Esophagus muscularis mucosa (tissue), 4 donors: ENCODE measurements at regions not wholly inside any gene's neighbourhood (a gene's known extent, or its start where the extent isn't known, plus 50 kb on each side); places are given as distances from the start of the nearest gene placed in this dataset.
"Not testable (repeated sequence)": the region's sequence is repeated elsewhere in the genome, so short reads cannot be mapped to it uniquely, and the experiment has no call there.

Source experiments
- EP300 ChIP-seq: sonication (generic); formaldehyde crosslinking; IDR thresholded peaks from one replicate; pipeline ENCODE4 v1.6.1; 2017; ENCODE audit warnings: antibody characterized with exemption
- POLR2A ChIP-seq: fragments of 450-650 bp; IDR thresholded peaks from one replicate; pipeline ENCODE4 v1.6.1; 2017; ENCODE audit warnings: antibody characterized with exemption, moderate library complexity, mild to moderate bottlenecking, low read depth
- POLR2AphosphoS5 ChIP-seq, 2 donors: sonication (generic); formaldehyde crosslinking; IDR thresholded peaks; one replicate each; pipeline ENCODE4 v1.6.1; 2017; ENCODE audit warnings: antibody characterized with exemption in 2 of 2
- TF ChIP-seq, protein P1 (sequence below), 3 experiments: fragments of 200-600 bp in 2 of 3; fragments of 450-650 bp in 1 of 3; sonication (generic) in 2 of 3; IDR thresholded peaks; one replicate each; pipeline ENCODE4 v1.5.1; 2017 to 2019; ENCODE audit warnings: antibody characterized with exemption in 3 of 3, mild to moderate bottlenecking in 2 of 3, moderate library complexity in 1 of 3

DNA sequence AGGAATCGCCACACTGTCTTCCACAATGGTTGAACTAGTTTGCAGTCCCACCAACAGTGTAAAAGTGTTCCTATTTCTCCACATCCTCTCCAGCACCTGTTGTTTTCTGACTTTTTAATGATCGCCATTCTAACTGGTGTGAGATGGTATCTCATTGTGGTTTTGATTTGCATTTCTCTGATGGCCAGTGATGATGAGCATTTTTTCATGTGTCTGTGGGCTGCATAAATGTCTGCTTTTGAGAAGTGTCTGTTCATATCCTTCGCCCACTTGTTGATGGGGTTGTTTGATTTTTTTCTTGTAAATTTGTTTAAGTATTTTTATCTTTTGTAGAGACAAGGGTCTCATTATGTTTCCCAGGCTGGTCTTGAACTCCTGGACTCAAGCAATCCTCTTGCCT is 128.5 kb downstream of the EMP1 start:
- TF ChIP-seq, protein P1, sequence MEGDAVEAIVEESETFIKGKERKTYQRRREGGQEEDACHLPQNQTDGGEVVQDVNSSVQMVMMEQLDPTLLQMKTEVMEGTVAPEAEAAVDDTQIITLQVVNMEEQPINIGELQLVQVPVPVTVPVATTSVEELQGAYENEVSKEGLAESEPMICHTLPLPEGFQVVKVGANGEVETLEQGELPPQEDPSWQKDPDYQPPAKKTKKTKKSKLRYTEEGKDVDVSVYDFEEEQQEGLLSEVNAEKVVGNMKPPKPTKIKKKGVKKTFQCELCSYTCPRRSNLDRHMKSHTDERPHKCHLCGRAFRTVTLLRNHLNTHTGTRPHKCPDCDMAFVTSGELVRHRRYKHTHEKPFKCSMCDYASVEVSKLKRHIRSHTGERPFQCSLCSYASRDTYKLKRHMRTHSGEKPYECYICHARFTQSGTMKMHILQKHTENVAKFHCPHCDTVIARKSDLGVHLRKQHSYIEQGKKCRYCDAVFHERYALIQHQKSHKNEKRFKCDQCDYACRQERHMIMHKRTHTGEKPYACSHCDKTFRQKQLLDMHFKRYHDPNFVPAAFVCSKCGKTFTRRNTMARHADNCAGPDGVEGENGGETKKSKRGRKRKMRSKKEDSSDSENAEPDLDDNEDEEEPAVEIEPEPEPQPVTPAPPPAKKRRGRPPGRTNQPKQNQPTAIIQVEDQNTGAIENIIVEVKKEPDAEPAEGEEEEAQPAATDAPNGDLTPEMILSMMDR (IDR thresholded peaks at IDR 0.05), result not testable (repeated sequence)
- not testable (repeated sequence) for TF ChIP-seq POLR2A; POLR2AphosphoS5 (IDR thresholded peaks at IDR 0.05); EP300
